SK-N-MC (cell line): ENCODE measurements at regions not wholly inside any gene's neighbourhood (a gene's known extent, or its start where the extent isn't known, plus 50 kb on each side); places are given as distances from the start of the nearest gene placed in this dataset.

ENCODE experiments used
- DNase-seq: peaks from one replicate; pipeline ENCODE4 v3.0.0-alpha.2; 2011; ENCODE audit warnings: low read depth, low spot score
- H3K27ac ChIP-seq: fragments of 200-600 bp; sonication (generic); 2 replicates; pipeline ENCODE4 v1.5.1; 2016; ENCODE audit warnings: mixed run types
- H3K36me3 ChIP-seq: fragments of 200-600 bp; sonication (generic); 2 replicates; pipeline ENCODE4 v1.6.1; 2017; ENCODE audit warnings: antibody characterized with exemption, low read length, mixed read lengths; ENCODE audit not compliant: insufficient read depth
- H3K4me3 ChIP-seq: fragments of 200-600 bp; sonication (generic); 2 replicates; pipeline ENCODE4 v1.5.1; 2016
- H3K9ac ChIP-seq: fragments of 200-600 bp; sonication (generic); 2 replicates; pipeline ENCODE4 v1.8.0; 2017; ENCODE audit warnings: mixed run types, mixed read lengths; ENCODE audit not compliant: insufficient read length
- H3K9me3 ChIP-seq: fragments of 200-600 bp; sonication (generic); 2 replicates; pipeline ENCODE4 v1.6.1; 2017; ENCODE audit warnings: low read depth, mild to moderate bottlenecking, antibody characterized with exemption, low read length, moderate library complexity, mixed read lengths
- EZH2 ChIP-seq: fragments of 200-600 bp; sonication (generic); IDR thresholded peaks from one replicate; pipeline ENCODE4 v1.6.1; 2017; ENCODE audit warnings: antibody characterized with exemption
- FOXP2 ChIP-seq: optimal IDR thresholded peaks from 2 replicates; pipeline ENCODE3; 2011; ENCODE audit warnings: mild to moderate bottlenecking, moderate library complexity; ENCODE audit not compliant: insufficient read depth; ENCODE audit errors: extremely low read length, control extremely low read depth
- POLR2AphosphoS5 ChIP-seq: IDR thresholded peaks from 2 replicates; pipeline ENCODE4 v1.6.1; 2012; ENCODE audit warnings: mild to moderate bottlenecking, low read depth, low read length, borderline replicate concordance

DNA sequence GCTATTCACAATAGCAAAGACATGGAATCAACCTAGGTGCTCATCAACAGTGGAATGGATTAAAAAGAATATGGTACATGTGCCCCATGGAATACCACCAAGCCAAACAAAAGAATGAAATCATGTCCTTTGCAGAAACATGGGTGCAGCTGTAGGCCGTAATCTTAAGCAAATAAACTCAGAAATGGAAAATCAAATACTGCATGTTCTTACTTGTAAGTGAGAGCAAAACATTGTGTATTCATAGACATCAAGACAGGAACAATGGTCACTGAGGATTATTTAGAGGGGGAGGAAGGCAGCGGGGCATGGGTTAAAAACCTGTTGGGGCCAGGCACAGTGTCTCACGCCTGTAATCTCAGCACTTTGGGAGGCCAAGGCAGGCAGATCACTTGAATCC, 304.7 kb upstream of the ROBO2 start:
- Histone ChIP-seq H3K4me3 (no peak overlapping the region), H3K36me3 (no peaks in the 10 kb centered on the region), H3K27ac (no peak overlapping the region), H3K9me3 (no peaks in the 10 kb centered on the region), H3K9ac (no peak overlapping the region)
- TF ChIP-seq POLR2AphosphoS5 (no peak), EZH2 (no peak), FOXP2 (no peak)
- no peak for DNase-seq

DNA sequence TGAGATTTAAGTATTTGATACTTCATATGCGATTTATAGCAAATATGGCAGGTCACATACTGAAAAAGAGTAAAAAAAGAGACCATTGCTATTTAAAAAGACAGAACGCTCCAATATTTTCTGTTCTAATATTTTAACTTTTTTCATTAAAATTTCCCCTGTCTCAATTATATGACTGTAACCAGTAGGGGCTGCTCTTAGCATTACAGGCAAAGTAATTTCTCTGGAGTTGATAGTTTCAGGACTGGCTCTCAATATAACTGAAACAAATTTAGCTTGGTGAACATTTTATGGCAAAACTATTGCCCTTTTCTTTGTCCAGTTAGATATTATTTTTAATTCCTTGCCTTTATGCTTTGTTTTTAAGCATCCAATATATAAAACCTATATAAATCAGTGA, 286.3 kb upstream of the ROBO2 start:
- Histone ChIP-seq H3K9ac (no peak overlapping the region), H3K9me3 (no peaks in the 10 kb centered on the region), H3K4me3 (no peak overlapping the region), H3K27ac (no peak overlapping the region), H3K36me3 (no peaks in the 10 kb centered on the region)
- TF ChIP-seq POLR2AphosphoS5 (no peak), FOXP2 (no peak), EZH2 (no peak)
- no peak for DNase-seq

DNA sequence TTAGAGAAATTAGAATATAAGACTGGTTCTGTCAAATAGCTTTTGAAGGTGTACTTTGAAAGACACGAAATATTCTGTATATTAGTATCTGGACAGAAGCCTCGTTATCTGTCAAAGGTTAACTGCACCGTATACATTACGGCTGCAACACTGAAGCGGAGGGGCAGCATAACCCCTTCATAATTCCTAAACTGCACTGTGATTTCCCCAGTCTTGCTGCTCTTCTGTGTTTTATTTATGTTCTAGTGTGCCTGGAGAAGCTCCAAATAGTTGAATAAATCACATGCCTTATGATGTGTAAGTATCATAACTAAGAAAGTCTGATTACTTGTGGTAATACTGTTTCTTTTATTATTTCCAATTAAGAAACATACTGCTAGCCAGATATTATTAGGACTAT, 285.7 kb upstream of the ROBO2 start:
- Histone ChIP-seq H3K36me3 (no peaks in the 10 kb centered on the region), H3K9me3 (no peaks in the 10 kb centered on the region), H3K27ac (no peak overlapping the region), H3K4me3 (no peak overlapping the region), H3K9ac (no peak overlapping the region)
- DNase-seq, result no peak
- TF ChIP-seq POLR2AphosphoS5, result no peak
- TF ChIP-seq EZH2, result no peak
- TF ChIP-seq FOXP2, result no peak

DNA sequence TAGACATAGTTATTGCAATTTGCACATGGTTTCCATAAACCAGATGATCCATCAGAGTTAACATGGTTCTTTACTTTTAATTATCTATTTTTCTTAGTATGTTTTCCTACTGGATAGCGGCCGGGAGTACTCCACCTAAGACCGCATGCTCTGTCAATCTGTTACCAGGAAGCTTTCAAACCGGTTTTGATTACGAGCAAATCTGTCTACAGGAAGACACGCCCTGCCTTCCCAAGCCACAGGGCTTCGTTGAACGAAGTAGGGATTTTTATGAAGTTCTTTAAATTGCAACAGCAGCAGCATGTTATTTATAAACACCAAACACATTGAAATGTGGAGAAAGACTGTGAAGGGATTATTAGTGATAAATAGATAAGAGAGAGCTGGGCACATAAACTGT, 283.3 kb upstream of the ROBO2 start:
- Histone ChIP-seq H3K4me3 (no peak overlapping the region), H3K36me3 (no peaks in the 10 kb centered on the region), H3K9ac (no peak overlapping the region), H3K9me3 (no peaks in the 10 kb centered on the region), H3K27ac (no peak overlapping the region)
- DNase-seq, result no peak
- TF ChIP-seq EZH2 (no peak), FOXP2 (no peak), POLR2AphosphoS5 (no peak)

DNA sequence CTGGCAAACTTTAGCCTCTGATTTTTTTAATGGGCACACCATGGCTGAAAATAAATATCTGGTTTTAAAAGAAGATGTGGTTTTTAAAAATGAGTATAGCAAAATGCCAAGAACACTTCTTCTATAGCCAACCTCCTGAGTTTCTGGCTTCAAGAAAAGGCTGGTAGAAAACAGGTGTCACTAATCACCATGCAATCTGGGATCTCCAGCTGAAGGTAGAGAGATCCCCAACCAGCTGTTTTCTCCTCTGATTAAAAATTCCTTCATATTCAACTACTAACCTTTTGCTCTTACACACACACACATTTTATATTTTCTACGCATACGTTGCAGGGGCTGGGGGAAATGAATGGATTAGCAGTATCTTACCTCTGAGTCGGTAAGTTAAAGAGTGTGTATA, 279.6 kb upstream of the ROBO2 start:
- TF ChIP-seq POLR2AphosphoS5 (no peak), EZH2 (no peak), FOXP2 (no peak)
- H3K27ac ChIP-seq, result no peak overlapping the region
- H3K4me3 ChIP-seq, result no peak overlapping the region
- no peak for DNase-seq
- H3K36me3 ChIP-seq, result no peaks in the 10 kb centered on the region
- H3K9ac ChIP-seq, result no peak overlapping the region
- H3K9me3 ChIP-seq, result no peaks in the 10 kb centered on the region

DNA sequence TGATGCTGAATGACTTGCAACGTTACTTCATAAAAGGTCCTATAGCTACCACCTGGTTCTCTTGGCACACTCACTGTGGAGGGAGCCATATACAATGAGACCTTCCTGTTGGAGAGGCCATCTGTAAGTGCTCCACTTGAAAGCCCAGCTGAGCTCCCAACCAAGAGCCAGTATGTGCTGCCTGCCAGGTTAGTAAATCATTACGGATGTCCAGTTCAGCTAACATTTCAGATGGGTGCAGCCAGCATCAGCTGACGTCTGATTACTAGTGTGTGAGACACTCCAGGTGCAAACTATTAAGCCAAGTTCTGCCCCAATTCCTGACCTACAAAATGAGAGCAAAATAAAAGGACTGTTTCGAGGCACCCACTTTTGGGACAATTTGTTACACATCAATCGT, 274.4 kb upstream of the ROBO2 start:
- H3K9ac ChIP-seq, result no peak overlapping the region
- H3K4me3 ChIP-seq, result no peak overlapping the region
- TF ChIP-seq POLR2AphosphoS5, result no peak
- TF ChIP-seq FOXP2, result no peak
- no peak for TF ChIP-seq EZH2
- no peak for DNase-seq
- no peak overlapping the region for H3K27ac ChIP-seq
- H3K36me3 ChIP-seq, result no peaks in the 10 kb centered on the region
- H3K9me3 ChIP-seq, result no peaks in the 10 kb centered on the region

DNA sequence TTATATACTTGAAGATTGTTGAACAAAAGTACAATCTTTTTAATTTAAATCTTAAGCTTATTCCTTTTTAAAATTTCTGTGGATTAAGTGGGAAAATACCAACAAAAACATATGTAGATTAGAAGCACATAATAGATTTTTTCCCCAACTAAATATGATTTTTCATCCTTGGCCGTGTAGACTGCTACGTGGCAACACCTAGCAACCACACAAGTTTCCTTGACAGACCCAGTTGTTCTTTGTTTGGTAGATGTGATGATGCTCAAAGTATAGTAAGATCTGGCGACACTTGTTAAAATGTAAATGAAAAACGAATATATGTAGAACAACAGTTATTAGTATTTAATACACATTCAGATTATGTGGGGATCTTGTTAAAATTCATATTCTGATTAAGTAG, 271.0 kb upstream of the ROBO2 start:
- H3K4me3 ChIP-seq, result no peak overlapping the region
- no peak for TF ChIP-seq FOXP2
- TF ChIP-seq EZH2, result no peak
- no peak for TF ChIP-seq POLR2AphosphoS5
- H3K9ac ChIP-seq, result no peak overlapping the region

DNA sequence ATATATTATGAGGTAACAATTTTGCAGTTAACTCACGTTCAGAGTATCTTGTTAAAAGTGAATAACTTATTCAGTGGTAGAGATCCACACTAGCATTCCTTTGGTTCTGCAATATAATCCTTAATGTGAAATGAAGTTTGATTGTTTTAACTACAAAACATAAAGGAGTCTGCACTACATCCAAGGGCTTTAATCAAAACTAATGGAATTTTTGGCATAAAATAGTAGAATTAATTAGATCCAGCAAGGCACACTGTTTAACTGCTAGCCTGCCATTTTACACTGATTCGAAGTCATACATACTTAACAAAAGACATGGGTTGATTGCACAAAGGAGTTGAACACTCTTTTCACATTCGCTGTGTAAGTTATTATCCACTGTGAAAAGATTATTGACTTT, 263.0 kb upstream of the ROBO2 start:
- TF ChIP-seq EZH2 (no peak), POLR2AphosphoS5 (no peak), FOXP2 (no peak)
- Histone ChIP-seq H3K9ac (no peak overlapping the region), H3K4me3 (no peak overlapping the region), H3K36me3 (no peaks in the 10 kb centered on the region), H3K27ac (no peak overlapping the region), H3K9me3 (no peaks in the 10 kb centered on the region)
- no peak for DNase-seq

More for the DNA sequence above, 271.0 kb upstream of the ROBO2 start:
- no peaks in the 10 kb centered on the region for H3K36me3 ChIP-seq
- no peak for DNase-seq
- H3K27ac ChIP-seq, result no peak overlapping the region
- H3K9me3 ChIP-seq, result no peaks in the 10 kb centered on the region

DNA sequence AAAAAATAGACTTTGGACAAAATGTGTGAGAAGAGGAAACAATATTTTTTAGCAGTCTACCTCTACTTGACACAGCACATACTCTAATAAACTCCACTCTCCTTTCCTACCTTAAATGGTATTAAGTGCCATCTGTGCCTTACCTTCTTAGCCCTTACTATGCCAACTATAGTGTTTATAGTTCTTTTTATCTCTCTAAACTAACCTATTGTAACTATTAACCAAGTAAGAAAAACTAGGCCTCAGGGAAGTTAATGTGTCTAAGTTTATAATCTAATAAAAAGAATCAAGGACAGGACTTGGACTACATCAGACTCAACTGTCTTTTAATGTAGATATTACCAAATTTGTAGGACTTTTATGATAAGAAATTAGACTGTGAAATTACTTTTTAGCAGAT, 251.7 kb upstream of the ROBO2 start:
- Histone ChIP-seq H3K27ac (no peak overlapping the region), H3K9me3 (no peaks in the 10 kb centered on the region), H3K4me3 (no peak overlapping the region), H3K9ac (no peak overlapping the region), H3K36me3 (no peaks in the 10 kb centered on the region)
- no peak for DNase-seq
- no peak for TF ChIP-seq EZH2
- TF ChIP-seq FOXP2, result no peak
- no peak for TF ChIP-seq POLR2AphosphoS5
